Lower leg skin (tissue), 4 donors: ENCODE measurements at regions not wholly inside any gene's neighbourhood (a gene's known extent, or its start where the extent isn't known, plus 50 kb on each side); places are given as distances from the start of the nearest gene placed in this dataset.

ENCODE experiments used
- DNase-seq, 2 donors: peaks; one replicate each; pipeline ENCODE4 v3.0.0-alpha.2; 2019; ENCODE audit warnings: low spot score in 2 of 2
- H3K4me3 ChIP-seq: fragments of 200-600 bp; sonication (generic); 2 replicates; pipeline ENCODE4 v1.5.1; 2017; ENCODE audit warnings: mild to moderate bottlenecking, low read depth; ENCODE audit not compliant: poor library complexity, severe bottlenecking
- CTCF ChIP-seq, 3 donors: fragments of 450-650 bp; IDR thresholded peaks; one replicate each; pipeline ENCODE4 v1.5.1; 2016; ENCODE audit warnings: antibody characterized with exemption in 3 of 3, mild to moderate bottlenecking in 3 of 3, moderate library complexity in 2 of 3
- POLR2A ChIP-seq, 2 donors: fragments of 450-650 bp; IDR thresholded peaks; one replicate each; pipeline ENCODE4 v1.6.1; 2016 to 2017; ENCODE audit warnings: antibody characterized with exemption in 2 of 2, mild to moderate bottlenecking in 1 of 2, moderate library complexity in 1 of 2
- WGBS, 2 donors: methylation state at CpG; one replicate each; pipeline ENCODE4 v1.1.5; 2018; 5-methylcytosine and 5-hydroxymethylcytosine counted together
- intact Hi-C: fragments of 100-400 bp; cut with DNase I; formaldehyde crosslinking; loops from one replicate; pipeline ENCODE4 v1.15.0; 2023; ENCODE audit warnings: low total_unique reads

- no peak for TF ChIP-seq POLR2A (IDR thresholded peaks at IDR 0.05)
- no peak for TF ChIP-seq CTCF (IDR thresholded peaks at IDR 0.05)
- WGBS, 2 donors = 91 to 93% methylated on average over 8 of the region's 8 CpGs
These were observed 408.2 kb upstream of the CELF2 start for GRCh38 chr10:10609379-10609955.

GRCh38 chr10:10610171-10610570 is 407.5 kb upstream of the CELF2 start:
- no peak for DNase-seq
- WGBS, 2 donors = 58 to 64% methylated on average over 1 of the region's 1 CpG
- TF ChIP-seq POLR2A (IDR thresholded peaks at IDR 0.05) (no peak), CTCF (IDR thresholded peaks at IDR 0.05) (no peak)
- intact Hi-C loops = no loop called here
- H3K4me3 ChIP-seq = no peak overlapping the region

More at GRCh38 chr10:10609379-10609955, 408.2 kb upstream of the CELF2 start:
- no peak for DNase-seq
- no peak overlapping the region for H3K4me3 ChIP-seq
- intact Hi-C loops = no loop called here

GRCh38 chr10:10612151-10612550 is 405.5 kb upstream of the CELF2 start:
- intact Hi-C loops = no loop called here
- WGBS, 2 donors = 68 to 72% methylated on average over 3 of the region's 3 CpGs
- no peak overlapping the region for H3K4me3 ChIP-seq
- no peak for TF ChIP-seq POLR2A (IDR thresholded peaks at IDR 0.05)
- TF ChIP-seq CTCF (IDR thresholded peaks at IDR 0.05) = no peak
- DNase-seq = no peak

GRCh38 chr10:10613656-10614244 is 403.9 kb upstream of the CELF2 start:
- no peak overlapping the region for H3K4me3 ChIP-seq
- WGBS, 2 donors = 59 to 71% methylated on average over 3 of the region's 3 CpGs
- no peak for DNase-seq
- intact Hi-C loops = no loop called here
- TF ChIP-seq POLR2A (IDR thresholded peaks at IDR 0.05) (no peak), CTCF (IDR thresholded peaks at IDR 0.05) (no peak)

GRCh38 chr10:10617686-10618085 is 400.0 kb upstream of the CELF2 start:
- intact Hi-C loops = no loop called here
- TF ChIP-seq CTCF (IDR thresholded peaks at IDR 0.05) (no peak), POLR2A (IDR thresholded peaks at IDR 0.05) (no peak)
- no peak overlapping the region for H3K4me3 ChIP-seq
- no peak for DNase-seq
- whole genome bisulfite sequencing, 2 donors = 81 to 88% methylated on average over 2 of the region's 2 CpGs

- TF ChIP-seq CTCF (IDR thresholded peaks at IDR 0.05) (no peak), POLR2A (IDR thresholded peaks at IDR 0.05) (no peak)
- WGBS, 2 donors = 92 to 96% methylated on average over 1 of the region's 1 CpG
- no peak overlapping the region for H3K4me3 ChIP-seq
- intact Hi-C loops = no loop called here
- no peak for DNase-seq
These were observed 399.5 kb upstream of the CELF2 start for GRCh38 chr10:10618139-10618538.
